CMK (cell line): ENCODE measurements at regions not wholly inside any gene's neighbourhood (a gene's known extent, or its start where the extent isn't known, plus 50 kb on each side); places are given as distances from the start of the nearest gene placed in this dataset.
"Not testable (repeated sequence)": the region's sequence is repeated elsewhere in the genome, so short reads cannot be mapped to it uniquely, and the experiment has no call there.

ENCODE experiments used
- DNase-seq: peaks from one replicate; pipeline ENCODE4 v3.0.0-alpha.2; 2010; ENCODE audit warnings: low read depth

GRCh38 chr21:8987896-8988295, 1533.5 kb upstream of the TPTE start:
- DNase-seq: not testable (repeated sequence)

GRCh38 chr21:8988696-8989095, 1532.7 kb upstream of the TPTE start:
- no peak for DNase-seq

GRCh38 chr21:8989261-8989711, 1532.1 kb upstream of the TPTE start:
- no peak for DNase-seq

DNA sequence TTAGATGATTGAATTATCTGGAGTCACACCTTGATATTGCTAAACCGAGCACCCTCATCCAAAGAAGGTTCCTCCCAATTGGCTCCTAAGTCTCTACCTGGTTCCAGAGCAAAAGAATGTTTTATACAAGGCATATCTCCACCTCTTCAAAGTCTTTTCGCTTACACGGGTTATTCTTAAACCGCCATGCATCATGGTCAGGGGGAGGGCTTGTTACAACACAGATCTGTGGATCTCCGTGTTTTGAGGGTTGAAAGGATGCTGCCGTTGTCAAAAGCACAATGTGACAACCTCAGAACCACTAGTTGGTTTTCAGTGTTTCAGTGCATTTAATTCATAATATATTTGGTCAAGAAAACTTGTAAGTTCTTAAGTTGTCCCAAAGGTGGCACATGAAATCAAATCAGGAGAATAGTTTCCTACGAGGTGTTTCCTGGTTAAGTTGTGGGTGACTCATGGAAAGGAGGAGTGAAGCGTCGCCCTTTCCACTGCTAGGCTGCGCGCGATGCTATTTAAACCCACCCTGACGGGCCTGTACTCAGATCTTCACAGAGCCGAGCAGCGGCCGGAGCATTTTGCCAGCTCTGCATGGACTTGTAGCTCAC, 1531.6 kb upstream of the TPTE start:
- peak; percentile 64 for DNase-seq

DNA sequence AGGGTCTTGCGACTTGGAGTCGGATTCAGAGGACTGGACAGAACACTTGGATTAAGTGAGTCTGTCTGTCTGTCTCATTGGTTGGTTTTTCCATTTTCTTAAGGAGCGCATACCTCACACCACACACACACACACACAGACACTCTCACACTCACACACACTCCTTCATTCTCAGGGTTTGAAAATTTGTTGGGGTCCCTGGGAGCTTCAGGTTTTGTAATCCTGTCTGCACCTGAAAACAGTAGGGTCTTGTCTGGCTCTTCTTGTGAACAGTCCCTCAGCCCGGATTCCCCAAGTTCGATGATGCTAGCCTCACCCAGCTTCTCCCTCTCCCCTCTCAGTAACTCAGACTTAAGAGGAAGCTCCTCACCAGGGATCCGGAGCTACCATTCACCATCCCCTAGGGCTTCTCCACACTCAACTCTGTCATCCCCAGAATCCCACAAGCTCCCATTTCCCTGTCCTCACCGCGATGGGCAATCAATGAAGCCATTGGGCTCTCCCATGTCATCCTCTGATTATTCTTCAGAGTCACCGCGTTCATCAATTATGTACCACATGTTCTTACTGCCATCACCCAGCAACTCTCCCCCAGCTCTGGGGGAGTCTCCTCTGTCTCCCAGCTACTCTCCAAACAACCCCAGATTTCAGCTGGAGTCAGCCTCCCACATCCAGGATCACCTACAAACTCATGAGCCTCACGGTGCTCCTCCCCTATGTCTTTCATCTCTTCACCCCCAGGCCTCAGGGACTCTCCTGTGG, 1530.9 kb upstream of the TPTE start:
- DNase-seq: no peak

DNA sequence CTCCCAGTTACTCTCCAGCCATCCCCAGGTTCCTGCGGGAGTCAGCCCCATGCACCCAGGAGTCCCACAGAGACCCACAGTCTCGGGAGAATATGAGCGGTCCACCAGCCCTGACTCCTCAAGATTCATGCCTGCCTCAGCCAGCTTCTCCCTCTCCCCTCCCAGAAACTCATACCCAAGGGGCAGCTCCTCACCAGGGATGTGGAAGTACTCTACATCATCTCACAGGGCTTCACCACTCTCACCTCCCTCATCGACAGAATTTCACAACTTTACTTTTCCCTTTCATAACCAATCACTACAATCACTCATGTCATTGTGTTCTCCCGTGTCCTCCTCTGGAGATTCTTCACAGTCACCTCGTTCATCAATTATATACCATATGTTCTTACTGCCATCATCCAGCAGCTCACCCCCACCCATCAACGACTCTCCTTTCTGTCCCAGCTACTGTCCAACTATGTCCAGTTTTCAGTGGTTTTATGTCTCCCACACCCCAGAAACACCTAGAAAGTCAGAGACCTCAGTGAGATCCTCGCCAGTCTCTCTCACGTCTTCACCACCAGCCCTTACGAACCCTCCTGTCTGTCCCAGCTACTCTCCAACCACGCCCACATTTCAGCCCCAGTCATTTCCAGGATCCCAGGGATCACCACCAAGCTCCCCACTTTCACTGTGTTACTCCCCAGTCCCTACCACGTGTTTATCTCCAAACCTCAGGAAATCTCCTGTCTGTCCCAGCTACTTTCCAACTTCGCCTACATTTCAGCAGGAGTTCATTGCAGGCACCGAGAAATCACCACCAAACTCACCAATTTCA, 1530.1 kb upstream of the TPTE start:
- no peak for DNase-seq

DNA sequence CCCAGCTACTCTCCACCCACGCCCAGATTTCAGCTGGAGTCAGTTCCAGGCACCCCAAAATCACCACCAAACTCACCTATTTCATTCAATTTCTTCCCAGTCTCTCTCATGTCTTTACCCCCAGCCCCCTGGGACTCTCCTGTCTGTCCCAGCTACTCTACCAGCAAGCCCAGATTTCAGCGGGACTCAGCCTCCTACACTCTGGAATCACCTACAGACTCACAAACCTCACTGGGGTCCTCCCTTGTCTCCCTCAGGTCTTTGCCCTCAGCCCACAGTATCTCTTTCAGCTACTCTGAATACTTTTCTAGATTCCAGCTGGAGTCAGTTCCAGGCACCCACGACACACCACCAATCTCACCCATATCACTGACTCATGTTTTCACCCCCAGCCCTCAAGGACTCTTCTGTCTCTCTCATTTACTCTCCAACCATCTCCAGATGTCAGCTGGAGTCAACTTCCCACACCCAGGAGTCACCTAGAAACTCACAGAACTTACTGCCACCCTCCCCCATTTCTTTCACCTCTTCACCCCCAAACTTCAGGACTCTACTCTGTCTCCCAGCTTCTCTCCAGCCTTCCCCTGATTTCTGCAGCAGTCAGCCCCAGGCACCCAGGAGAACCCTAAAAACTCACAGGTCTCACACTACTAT, 1529.3 kb upstream of the TPTE start:
- DNase-seq: no peak

DNA sequence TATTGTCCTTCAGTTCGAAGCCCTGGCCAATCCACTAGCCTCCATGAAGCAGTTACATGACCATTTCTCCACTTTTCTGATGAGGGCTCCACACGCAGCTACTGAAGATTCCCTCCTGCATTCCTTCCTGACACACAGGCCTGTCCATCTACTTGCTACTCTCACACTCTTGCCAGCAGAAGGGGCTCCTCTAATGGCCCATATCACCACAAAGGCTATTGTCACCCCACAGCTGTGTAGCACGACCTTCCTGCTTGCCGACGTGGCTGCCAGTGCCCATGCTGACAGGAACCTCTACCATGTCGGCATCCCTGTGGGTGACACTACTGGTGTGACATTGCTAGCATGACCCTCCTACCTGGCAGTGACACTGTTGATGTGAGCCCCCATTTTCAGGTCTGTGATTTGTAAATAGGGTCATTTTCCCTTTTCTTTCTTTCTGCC, 1528.6 kb upstream of the TPTE start:
- no peak for DNase-seq

DNA sequence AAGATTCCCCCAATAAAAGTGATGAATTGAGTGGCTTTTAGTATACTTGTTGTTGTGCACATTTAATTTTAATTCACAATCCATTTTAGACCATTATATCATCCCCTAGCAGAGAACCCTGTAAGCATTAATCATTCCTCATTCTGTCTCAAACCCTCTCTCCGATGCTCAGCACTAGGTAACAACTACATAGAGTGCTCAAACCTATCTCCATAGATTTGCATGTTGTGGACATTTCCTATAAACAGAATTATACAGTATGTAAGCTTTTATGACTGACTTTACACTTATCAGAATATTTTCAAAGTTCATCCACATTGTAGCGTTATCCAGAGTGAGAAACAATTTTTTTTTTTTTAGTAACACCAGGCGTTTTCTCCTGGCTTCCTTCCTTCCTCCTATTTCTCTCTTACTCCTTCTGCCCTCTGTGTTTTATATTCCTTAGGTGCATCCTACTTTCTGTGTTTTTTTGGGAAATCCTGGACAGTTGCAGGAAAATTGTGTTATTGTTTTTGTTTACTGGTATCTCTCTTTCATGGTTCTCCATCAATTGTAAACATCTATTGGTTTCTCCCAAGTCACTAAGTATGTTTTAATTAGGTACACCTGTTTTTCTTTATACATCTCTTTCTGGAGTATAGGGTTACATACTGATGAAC, 1528.0 kb upstream of the TPTE start:
- DNase-seq: no peak

DNA sequence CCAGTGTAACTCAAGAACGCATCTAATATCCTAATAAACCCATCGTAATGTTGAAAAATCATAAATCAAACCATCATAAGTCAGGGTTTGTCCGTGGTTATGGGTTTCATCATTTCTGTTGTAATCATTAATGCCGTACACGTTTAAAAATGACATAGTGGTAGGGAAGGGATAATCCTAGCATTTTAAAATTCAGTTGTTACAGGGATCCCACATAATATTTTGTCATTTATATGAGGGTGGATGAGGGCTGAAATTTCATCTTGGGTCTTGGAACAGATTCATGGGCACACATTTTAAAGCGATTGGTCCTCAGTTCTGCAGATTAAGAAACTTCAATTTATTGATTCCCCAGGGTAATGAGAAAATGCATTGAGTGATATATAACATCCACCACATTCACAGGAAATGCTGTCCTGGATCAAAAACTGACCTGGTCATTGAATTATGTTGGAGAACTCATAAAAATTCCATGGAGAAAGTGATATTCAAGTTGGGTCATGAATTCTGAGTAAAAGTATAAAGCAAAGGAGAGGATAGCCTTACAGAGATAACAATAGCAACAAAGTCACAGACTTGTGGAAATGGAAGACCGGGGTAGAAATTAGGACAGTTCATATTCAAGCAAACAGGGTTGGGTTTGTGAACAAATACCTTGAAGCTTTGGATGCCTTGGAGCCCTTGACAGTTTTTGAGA, 1527.3 kb upstream of the TPTE start:
- DNase-seq: no peak

DNA sequence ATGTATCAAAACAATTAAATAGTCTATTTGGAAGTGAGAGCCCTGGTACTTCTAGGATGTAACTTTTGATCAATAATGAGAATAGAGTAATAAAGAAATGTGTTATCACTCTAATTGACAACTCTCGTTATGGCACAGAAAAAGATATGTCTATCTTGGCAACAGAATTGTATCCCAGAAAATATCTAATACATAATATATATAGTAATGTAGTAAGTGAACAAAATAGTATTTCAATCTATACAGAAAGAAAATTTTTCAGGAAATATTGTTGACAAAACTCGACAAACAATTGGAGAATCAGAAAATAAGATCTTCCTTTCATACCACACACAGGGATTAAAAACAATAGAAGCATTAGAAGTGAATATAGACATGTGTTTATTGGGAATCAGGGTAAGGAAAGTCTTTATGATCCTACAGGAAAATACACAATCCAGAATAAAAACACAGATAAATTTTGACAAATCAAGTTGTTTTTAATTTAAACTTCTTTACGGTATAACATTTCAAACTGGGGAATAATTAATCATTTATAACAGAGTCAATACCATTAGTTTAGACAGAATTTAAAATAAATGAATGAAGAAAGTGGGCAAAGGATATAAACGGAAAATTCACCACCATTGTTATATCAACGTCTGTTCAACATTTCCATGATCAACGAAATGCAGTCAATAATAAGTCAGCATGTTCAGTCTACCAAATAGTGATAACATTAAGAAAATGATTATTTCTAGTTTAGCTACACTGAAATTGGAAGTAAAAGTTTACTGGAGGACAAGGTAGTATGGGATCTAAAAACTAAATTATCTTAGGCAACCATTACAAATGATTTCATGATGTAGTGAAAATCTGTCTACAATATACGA, 1526.5 kb upstream of the TPTE start:
- DNase-seq: no peak

- DNase-seq: not testable (repeated sequence)
Observed at GRCh38 chr21:8996487-8996968, 1524.9 kb upstream of the TPTE start.

DNA sequence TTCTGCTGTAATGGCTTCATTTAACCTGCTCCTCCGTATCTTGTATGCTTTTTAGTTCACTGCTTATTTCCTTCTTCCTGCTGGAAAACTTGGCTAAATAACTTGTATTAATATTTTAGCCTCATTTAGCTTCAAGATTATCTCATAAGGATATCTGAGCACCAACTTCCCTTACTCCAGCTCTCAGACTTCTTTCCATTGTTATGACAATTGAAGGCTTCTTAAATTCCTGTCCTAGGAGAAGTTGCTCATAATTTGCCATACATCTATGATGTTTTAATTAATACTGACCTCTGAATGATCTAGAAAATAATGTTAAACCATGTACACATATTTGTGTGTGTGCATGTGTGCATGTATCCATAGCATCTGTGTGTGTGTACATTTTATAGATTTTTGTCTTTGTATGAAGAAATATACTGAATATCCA, 1524.4 kb upstream of the TPTE start:
- DNase-seq: no peak

GRCh38 chr21:8997443-8998390, 1523.7 kb upstream of the TPTE start:
- DNase-seq: not testable (repeated sequence)

GRCh38 chr21:8998480-8998879, 1522.9 kb upstream of the TPTE start:
- not testable (repeated sequence) for DNase-seq

GRCh38 chr21:8998946-8999681, 1522.3 kb upstream of the TPTE start:
- no peak for DNase-seq

GRCh38 chr21:9000132-9000531, 1521.3 kb upstream of the TPTE start:
- DNase-seq: not testable (repeated sequence)

DNA sequence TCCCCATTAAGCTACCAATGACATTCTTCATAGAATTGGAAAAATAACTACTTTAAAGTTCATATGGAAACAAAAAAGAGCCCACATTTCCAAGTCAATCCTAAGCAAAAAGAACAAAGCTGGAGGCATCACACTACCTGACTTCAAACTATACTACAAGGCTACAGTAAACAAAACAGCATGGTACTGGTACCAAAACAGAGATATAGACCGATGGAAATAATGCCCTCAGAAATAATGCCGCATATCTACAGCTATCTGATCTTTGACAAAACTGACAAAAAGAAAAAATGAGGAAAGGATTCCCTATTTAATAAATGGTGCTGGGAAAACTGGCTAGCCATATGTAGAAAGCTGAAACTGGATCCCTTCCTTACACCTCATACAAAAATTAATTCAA, 1520.7 kb upstream of the TPTE start:
- DNase-seq: not testable (repeated sequence)
